WI38 (cell line): ENCODE measurements at regions not wholly inside any gene's neighbourhood (a gene's known extent, or its start where the extent isn't known, plus 50 kb on each side); places are given as distances from the start of the nearest gene placed in this dataset.

Source experiments
- H3K4me3 ChIP-seq: 2 replicates; pipeline ENCODE4 v1.5.1; 2011; ENCODE audit warnings: low read depth, mild to moderate bottlenecking, control low read depth, low read length
- TF ChIP-seq, protein P1 (sequence below): IDR thresholded peaks from 2 replicates; pipeline ENCODE4 v1.5.1; 2012; ENCODE audit warnings: low read depth, mild to moderate bottlenecking, control low read depth, low read length

- TF ChIP-seq, protein P1, sequence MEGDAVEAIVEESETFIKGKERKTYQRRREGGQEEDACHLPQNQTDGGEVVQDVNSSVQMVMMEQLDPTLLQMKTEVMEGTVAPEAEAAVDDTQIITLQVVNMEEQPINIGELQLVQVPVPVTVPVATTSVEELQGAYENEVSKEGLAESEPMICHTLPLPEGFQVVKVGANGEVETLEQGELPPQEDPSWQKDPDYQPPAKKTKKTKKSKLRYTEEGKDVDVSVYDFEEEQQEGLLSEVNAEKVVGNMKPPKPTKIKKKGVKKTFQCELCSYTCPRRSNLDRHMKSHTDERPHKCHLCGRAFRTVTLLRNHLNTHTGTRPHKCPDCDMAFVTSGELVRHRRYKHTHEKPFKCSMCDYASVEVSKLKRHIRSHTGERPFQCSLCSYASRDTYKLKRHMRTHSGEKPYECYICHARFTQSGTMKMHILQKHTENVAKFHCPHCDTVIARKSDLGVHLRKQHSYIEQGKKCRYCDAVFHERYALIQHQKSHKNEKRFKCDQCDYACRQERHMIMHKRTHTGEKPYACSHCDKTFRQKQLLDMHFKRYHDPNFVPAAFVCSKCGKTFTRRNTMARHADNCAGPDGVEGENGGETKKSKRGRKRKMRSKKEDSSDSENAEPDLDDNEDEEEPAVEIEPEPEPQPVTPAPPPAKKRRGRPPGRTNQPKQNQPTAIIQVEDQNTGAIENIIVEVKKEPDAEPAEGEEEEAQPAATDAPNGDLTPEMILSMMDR = no peak
- no peak overlapping the region for H3K4me3 ChIP-seq
These were observed 78.7 kb upstream of the RASGEF1B start for GRCh38 chr4:81550388-81550859.

DNA sequence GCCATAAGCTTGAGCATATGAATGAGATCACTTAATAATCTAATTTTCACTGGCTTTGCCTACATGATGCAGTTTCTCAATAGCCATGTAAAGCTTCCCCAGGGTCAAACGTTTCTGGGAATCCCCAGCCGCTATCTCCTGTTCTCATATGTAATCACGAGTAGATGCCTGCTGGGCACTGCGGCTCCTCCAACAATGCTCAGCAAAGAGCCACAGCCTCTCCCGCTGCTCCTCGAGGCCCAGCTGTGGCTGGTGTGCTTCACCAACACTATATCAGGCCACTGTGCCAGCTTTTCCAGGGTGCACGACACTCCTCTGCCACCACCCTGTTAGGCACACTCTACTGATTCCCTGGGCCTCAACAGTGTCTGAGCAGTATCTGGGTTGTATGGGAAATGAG is 78.3 kb upstream of the RASGEF1B start:
- TF ChIP-seq, protein P1 = no peak
- H3K4me3 ChIP-seq = no peak overlapping the region

DNA sequence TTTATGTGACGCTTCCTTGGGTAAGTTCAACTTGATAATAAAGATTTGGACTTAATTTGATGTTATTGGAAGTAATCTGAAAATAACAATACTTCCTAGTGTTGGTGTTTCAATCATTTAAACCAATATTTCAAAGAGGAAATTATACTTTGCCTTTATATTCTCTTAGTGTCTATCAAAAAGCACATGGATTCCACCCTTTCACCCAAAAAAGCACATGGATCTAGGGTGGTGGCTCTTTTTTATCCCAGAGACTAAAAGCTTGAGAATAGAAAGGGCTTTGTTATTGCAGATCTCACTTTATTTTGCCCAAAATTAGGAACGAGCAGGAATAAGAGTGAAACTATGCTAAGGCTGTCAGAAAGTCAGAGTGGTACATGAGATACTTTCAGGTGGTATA is 75.1 kb upstream of the RASGEF1B start:
- TF ChIP-seq, protein P1 = no peak
- H3K4me3 ChIP-seq = no peak overlapping the region

DNA sequence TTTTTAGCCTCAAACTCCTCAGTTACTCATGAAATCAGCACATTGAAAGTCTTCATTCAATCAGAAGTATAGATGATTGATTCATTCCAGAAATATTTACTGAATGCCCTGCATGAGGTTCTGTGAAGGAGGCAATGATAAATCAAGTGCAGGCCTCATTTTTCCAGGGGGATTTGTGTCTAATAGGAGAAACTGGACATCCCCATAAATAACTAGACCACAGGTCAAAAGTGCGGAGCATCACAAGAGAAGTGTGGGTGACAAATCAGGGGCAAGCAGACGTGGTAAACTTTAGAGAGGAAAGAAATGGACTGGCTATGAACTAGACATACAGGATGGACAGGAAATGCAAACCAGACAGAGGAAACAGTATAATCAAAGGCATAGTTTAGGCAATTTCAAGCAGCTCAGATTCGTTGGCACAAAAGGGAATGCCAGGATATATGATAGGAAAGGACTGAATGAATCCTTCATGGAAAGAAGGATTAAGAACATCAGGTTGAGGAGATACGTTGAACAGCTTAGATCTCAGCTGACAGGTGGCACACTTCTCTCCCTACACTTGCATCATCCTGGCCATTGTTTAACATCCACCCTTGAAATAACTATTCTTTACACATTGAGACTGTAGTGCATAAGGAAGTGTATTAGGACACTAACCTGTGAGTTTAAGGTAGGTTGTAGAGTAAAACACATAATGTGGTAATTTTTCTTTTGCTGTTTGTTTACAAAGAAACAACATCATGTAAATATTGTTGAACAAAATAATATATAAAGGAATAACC is 69.6 kb upstream of the RASGEF1B start:
- H3K4me3 ChIP-seq = no peak overlapping the region
- TF ChIP-seq, protein P1 = no peak

DNA sequence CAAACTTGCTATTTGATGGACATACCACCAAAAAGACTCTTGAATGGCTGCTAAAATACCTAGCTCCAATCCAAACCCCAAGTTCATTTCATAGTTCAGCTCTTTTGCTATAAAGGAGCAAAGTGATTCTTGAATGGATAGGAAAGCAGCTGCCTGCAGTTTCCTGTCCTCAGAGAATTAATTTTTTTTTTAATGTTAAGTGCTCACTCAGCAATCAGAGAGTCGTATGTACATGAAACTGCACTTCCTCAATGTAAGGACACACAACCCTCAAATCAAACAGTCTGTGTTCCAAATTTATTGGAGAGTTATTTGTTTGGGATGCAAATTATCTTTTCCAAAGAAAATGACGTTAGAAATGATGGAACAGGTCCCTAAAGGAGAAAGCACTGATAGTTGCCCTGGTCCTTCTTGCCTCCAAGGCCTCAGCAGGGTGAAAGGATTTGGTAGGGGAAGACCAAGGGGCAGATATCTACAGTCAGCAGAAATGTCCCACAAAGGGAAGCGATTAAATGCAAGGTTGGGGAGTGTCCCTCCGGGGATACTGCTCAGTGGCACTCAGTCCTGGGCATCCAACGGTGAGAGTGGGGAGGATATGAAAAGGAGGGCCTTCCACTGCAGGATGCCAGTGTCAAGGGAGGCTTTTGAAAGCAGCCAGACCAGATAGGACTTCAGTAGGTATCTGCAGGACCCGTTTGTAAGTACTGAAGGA is 67.2 kb upstream of the RASGEF1B start:
- TF ChIP-seq, protein P1 = no peak
- H3K4me3 ChIP-seq = no peak overlapping the region

GRCh38 chr4:81531410-81531809 is 59.7 kb upstream of the RASGEF1B start:
- TF ChIP-seq, protein P1 = no peak
- no peak overlapping the region for H3K4me3 ChIP-seq

DNA sequence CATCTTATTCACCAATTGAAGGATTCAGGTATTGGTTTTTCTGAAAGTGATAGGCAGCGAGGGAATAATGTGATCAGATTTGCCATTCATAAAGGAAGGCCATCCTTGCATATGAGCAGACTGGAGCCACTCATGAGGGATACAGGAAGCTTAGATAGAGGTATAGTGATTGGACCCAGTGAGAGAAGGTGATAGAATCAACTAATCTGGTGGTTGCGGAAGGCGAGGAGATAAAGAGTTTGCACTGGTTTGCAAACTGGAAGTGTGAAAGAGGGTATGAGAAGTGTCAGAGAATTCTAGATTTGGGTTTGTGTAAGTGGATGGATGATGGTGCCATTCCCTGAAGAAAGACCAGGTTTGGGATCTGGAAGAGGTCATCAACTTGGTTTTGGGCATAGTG is 57.3 kb upstream of the RASGEF1B start:
- TF ChIP-seq, protein P1 = no peak
- no peak overlapping the region for H3K4me3 ChIP-seq
